ENCODE measurements at regions not wholly inside any gene's neighbourhood (a gene's known extent, or its start where the extent isn't known, plus 50 kb on each side); places are given as distances from the start of the nearest gene placed in this dataset.
"Not testable (repeated sequence)": the region's sequence is repeated elsewhere in the genome, so short reads cannot be mapped to it uniquely, and the experiment has no call there.

GRCh38 chr13:22828081-22828480, 352.7 kb upstream of the SGCG start:
- Mint-ChIP-seq H3K27ac (no peak overlapping the region), H3K36me3 (ENCODE audit: low read depth) (no peaks in the 10 kb centered on the region), H3K4me1 (ENCODE audit: low read depth) (no peaks in the 10 kb centered on the region), H3K9me3 (peaks cover 5% of the 10 kb centered on the region), H3K27me3 (ENCODE audit: low read depth) (no peaks in the 10 kb centered on the region), H3K4me3 (no peak overlapping the region)

- H3K4me3 Mint-ChIP-seq = no peak overlapping the region
- no peaks in the 10 kb centered on the region for H3K36me3 Mint-ChIP-seq (ENCODE audit: low read depth)
- peaks cover 17% of the 10 kb centered on the region for H3K27me3 Mint-ChIP-seq (ENCODE audit: low read depth)
- H3K4me1 Mint-ChIP-seq (ENCODE audit: low read depth) = no peaks in the 10 kb centered on the region
- no peak overlapping the region for H3K27ac Mint-ChIP-seq
- H3K9me3 Mint-ChIP-seq = no peaks in the 10 kb centered on the region
These were observed 344.3 kb upstream of the SGCG start for GRCh38 chr13:22836475-22836874.

- peaks cover 17% of the 10 kb centered on the region for H3K27me3 Mint-ChIP-seq (ENCODE audit: low read depth)
- no peak overlapping the region for H3K4me3 Mint-ChIP-seq
- no peaks in the 10 kb centered on the region for H3K4me1 Mint-ChIP-seq (ENCODE audit: low read depth)
- no peaks in the 10 kb centered on the region for H3K9me3 Mint-ChIP-seq
- no peaks in the 10 kb centered on the region for H3K36me3 Mint-ChIP-seq (ENCODE audit: low read depth)
- no peak overlapping the region for H3K27ac Mint-ChIP-seq
These were observed 342.7 kb upstream of the SGCG start for GRCh38 chr13:22837980-22838647.

- H3K9me3 Mint-ChIP-seq = no peaks in the 10 kb centered on the region
- H3K36me3 Mint-ChIP-seq (ENCODE audit: low read depth) = no peaks in the 10 kb centered on the region
- peaks cover 17% of the 10 kb centered on the region for H3K27me3 Mint-ChIP-seq (ENCODE audit: low read depth)
- no peak overlapping the region for H3K4me3 Mint-ChIP-seq
- H3K4me1 Mint-ChIP-seq (ENCODE audit: low read depth) = no peaks in the 10 kb centered on the region
- H3K27ac Mint-ChIP-seq = no peak overlapping the region
These were observed 340.9 kb upstream of the SGCG start for GRCh38 chr13:22839603-22840530.

- H3K36me3 Mint-ChIP-seq (ENCODE audit: low read depth) = no peaks in the 10 kb centered on the region
- H3K27me3 Mint-ChIP-seq (ENCODE audit: low read depth) = no peaks in the 10 kb centered on the region
- H3K9me3 Mint-ChIP-seq = no peaks in the 10 kb centered on the region
- H3K27ac Mint-ChIP-seq = no peak overlapping the region
- H3K4me3 Mint-ChIP-seq = no peak overlapping the region
- H3K4me1 Mint-ChIP-seq (ENCODE audit: low read depth) = no peaks in the 10 kb centered on the region
These were observed 334.2 kb upstream of the SGCG start for GRCh38 chr13:22846551-22846950.

GRCh38 chr13:22848539-22849052, 332.2 kb upstream of the SGCG start:
- Mint-ChIP-seq H3K4me3 (no peak overlapping the region), H3K4me1 (ENCODE audit: low read depth) (no peaks in the 10 kb centered on the region), H3K36me3 (ENCODE audit: low read depth) (no peaks in the 10 kb centered on the region), H3K27ac (no peak overlapping the region), H3K9me3 (no peaks in the 10 kb centered on the region), H3K27me3 (ENCODE audit: low read depth) (no peaks in the 10 kb centered on the region)

- Mint-ChIP-seq H3K36me3 (ENCODE audit: low read depth) (no peaks in the 10 kb centered on the region), H3K27me3 (ENCODE audit: low read depth) (no peaks in the 10 kb centered on the region), H3K27ac (no peak overlapping the region), H3K4me1 (ENCODE audit: low read depth) (no peaks in the 10 kb centered on the region), H3K4me3 (no peak overlapping the region), H3K9me3 (no peaks in the 10 kb centered on the region)
These were observed 324.9 kb upstream of the SGCG start for GRCh38 chr13:22855926-22856325.

GRCh38 chr13:22858980-22859379, 321.8 kb upstream of the SGCG start:
- H3K27ac Mint-ChIP-seq = not testable (repeated sequence)

GRCh38 chr13:22859411-22859810, 321.4 kb upstream of the SGCG start:
- not testable (repeated sequence) for H3K27ac Mint-ChIP-seq; H3K27me3 Mint-ChIP-seq (ENCODE audit: low read depth); H3K4me1 Mint-ChIP-seq (ENCODE audit: low read depth); H3K36me3 Mint-ChIP-seq (ENCODE audit: low read depth); H3K4me3 Mint-ChIP-seq; H3K9me3 Mint-ChIP-seq

More at GRCh38 chr13:22858980-22859379, 321.8 kb upstream of the SGCG start:
- H3K27me3 Mint-ChIP-seq (ENCODE audit: low read depth); H3K4me1 Mint-ChIP-seq (ENCODE audit: low read depth); H3K36me3 Mint-ChIP-seq (ENCODE audit: low read depth); H3K9me3 Mint-ChIP-seq; H3K4me3 Mint-ChIP-seq: not testable (repeated sequence)

GRCh38 chr13:22861958-22862466, 318.8 kb upstream of the SGCG start:
- Mint-ChIP-seq H3K4me3 (no peak overlapping the region), H3K4me1 (ENCODE audit: low read depth) (no peaks in the 10 kb centered on the region), H3K36me3 (ENCODE audit: low read depth) (no peaks in the 10 kb centered on the region), H3K27ac (no peak overlapping the region), H3K9me3 (no peaks in the 10 kb centered on the region), H3K27me3 (ENCODE audit: low read depth) (no peaks in the 10 kb centered on the region)

GRCh38 chr13:22862478-22862877, 318.3 kb upstream of the SGCG start:
- no peaks in the 10 kb centered on the region for H3K9me3 Mint-ChIP-seq
- H3K27me3 Mint-ChIP-seq (ENCODE audit: low read depth) = no peaks in the 10 kb centered on the region
- H3K4me1 Mint-ChIP-seq (ENCODE audit: low read depth) = no peaks in the 10 kb centered on the region
- no peaks in the 10 kb centered on the region for H3K36me3 Mint-ChIP-seq (ENCODE audit: low read depth)
- no peak overlapping the region for H3K27ac Mint-ChIP-seq
- H3K4me3 Mint-ChIP-seq = no peak overlapping the region

- Mint-ChIP-seq H3K27ac (no peak overlapping the region), H3K9me3 (no peaks in the 10 kb centered on the region), H3K4me3 (no peak overlapping the region), H3K36me3 (ENCODE audit: low read depth) (no peaks in the 10 kb centered on the region), H3K27me3 (ENCODE audit: low read depth) (no peaks in the 10 kb centered on the region), H3K4me1 (ENCODE audit: low read depth) (no peaks in the 10 kb centered on the region)
These were observed 314.6 kb upstream of the SGCG start for GRCh38 chr13:22866221-22866620.

GRCh38 chr13:22871231-22871630, 309.5 kb upstream of the SGCG start:
- no peaks in the 10 kb centered on the region for H3K36me3 Mint-ChIP-seq (ENCODE audit: low read depth)
- no peak overlapping the region for H3K27ac Mint-ChIP-seq
- no peaks in the 10 kb centered on the region for H3K4me1 Mint-ChIP-seq (ENCODE audit: low read depth)
- H3K4me3 Mint-ChIP-seq = no peak overlapping the region
- H3K9me3 Mint-ChIP-seq = peaks cover 24% of the 10 kb centered on the region
- no peaks in the 10 kb centered on the region for H3K27me3 Mint-ChIP-seq (ENCODE audit: low read depth)

GRCh38 chr13:22874839-22875238, 305.9 kb upstream of the SGCG start:
- Mint-ChIP-seq H3K9me3 (peaks cover 24% of the 10 kb centered on the region), H3K27ac (no peak overlapping the region), H3K4me3 (no peak overlapping the region), H3K4me1 (ENCODE audit: low read depth) (no peaks in the 10 kb centered on the region), H3K27me3 (ENCODE audit: low read depth) (no peaks in the 10 kb centered on the region), H3K36me3 (ENCODE audit: low read depth) (no peaks in the 10 kb centered on the region)

GRCh38 chr13:22877421-22877820, 303.4 kb upstream of the SGCG start:
- Mint-ChIP-seq H3K36me3 (ENCODE audit: low read depth) (no peaks in the 10 kb centered on the region), H3K27me3 (ENCODE audit: low read depth) (no peaks in the 10 kb centered on the region), H3K4me1 (ENCODE audit: low read depth) (no peaks in the 10 kb centered on the region), H3K9me3 (peaks cover 18% of the 10 kb centered on the region), H3K4me3 (no peak overlapping the region), H3K27ac (no peak overlapping the region)
